ENCODE measurements at regions not wholly inside any gene's neighbourhood (a gene's known extent, or its start where the extent isn't known, plus 50 kb on each side); places are given as distances from the start of the nearest gene placed in this dataset.

DNA sequence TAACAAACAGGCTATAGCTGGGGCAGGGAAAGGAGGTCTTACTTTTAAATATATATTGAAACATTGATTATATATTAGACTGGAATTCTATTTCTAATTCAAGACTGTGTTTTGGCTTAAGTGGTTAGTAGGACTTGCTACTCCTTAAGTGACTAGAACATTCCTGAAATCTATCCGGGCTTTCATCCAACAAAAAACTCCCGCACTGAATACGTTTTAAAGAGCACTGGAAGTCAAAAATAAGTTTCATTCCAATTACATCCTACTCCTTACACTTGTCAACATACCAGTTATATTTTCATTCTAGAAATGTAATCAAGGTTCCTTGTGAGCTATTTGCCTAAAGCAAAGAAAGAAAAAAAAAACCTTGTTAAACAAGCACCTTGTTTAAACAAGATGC lies 204.6 kb downstream of the SP3 start:
- H3K36me3 ChIP-seq = no peaks in the 10 kb centered on the region
- no peak overlapping the region for H3K27ac ChIP-seq
- H3K4me1 ChIP-seq (replicated peaks) = no peaks in the 10 kb centered on the region
- intact Hi-C loops (cut with DNase I) = no loop called here
- H3K27me3 ChIP-seq (replicated peaks; ENCODE audit: insufficient read depth) = no peaks in the 10 kb centered on the region
- no peak for DNase-seq (ENCODE audit: low spot score)
- TF ChIP-seq POLR2A (IDR thresholded peaks at IDR 0.05) (no peak), POLR2AphosphoS5 (IDR thresholded peaks at IDR 0.05) (peak; percentile 19), CTCF (IDR thresholded peaks at IDR 0.05) (no peak)
- H3K4me3 ChIP-seq = no peak overlapping the region
- no peaks in the 10 kb centered on the region for H3K9me3 ChIP-seq
- WGBS = 6% methylated on average over 3 of the region's 3 CpGs

- Histone ChIP-seq H3K4me1 (replicated peaks) (no peaks in the 10 kb centered on the region), H3K36me3 (no peaks in the 10 kb centered on the region), H3K9me3 (no peaks in the 10 kb centered on the region), H3K27ac (no peak overlapping the region), H3K27me3 (replicated peaks; ENCODE audit: insufficient read depth) (no peaks in the 10 kb centered on the region), H3K4me3 (no peak overlapping the region)
- TF ChIP-seq POLR2AphosphoS5 (IDR thresholded peaks at IDR 0.05) = no peak
- no peak for TF ChIP-seq POLR2A (IDR thresholded peaks at IDR 0.05)
- no peak for TF ChIP-seq CTCF (IDR thresholded peaks at IDR 0.05)
- 86% methylated on average over 8 of the region's 8 CpGs for WGBS
- no peak for DNase-seq (ENCODE audit: low spot score)
- intact Hi-C loops (cut with DNase I) = no loop called here
Observed at GRCh38 chr2:173761603-173762119, 203.5 kb downstream of the SP3 start.

DNA sequence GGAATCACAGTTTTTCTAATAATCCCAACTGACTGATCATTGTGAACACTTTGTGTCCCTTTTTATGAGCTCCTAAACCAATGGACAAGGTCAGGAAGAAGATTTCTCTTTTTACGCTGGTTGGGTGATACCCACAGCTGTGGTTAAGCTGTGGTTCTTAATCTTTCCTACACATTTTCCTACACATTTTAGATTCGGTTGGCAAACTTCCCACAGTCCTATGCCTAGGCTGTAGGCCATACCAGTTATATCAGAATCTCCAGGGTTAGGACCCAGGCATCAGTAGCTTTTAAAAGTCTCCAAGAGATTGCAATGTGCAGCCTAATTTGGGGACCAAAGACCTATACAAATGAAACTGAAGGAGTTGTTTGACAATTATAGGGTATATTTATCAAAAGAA lies 203.0 kb downstream of the SP3 start:
- WGBS = 77% methylated on average over 2 of the region's 2 CpGs
- H3K4me3 ChIP-seq = no peak overlapping the region
- no peaks in the 10 kb centered on the region for H3K4me1 ChIP-seq (replicated peaks)
- no peak for TF ChIP-seq POLR2AphosphoS5 (IDR thresholded peaks at IDR 0.05)
- no peak for TF ChIP-seq POLR2A (IDR thresholded peaks at IDR 0.05)
- TF ChIP-seq CTCF (IDR thresholded peaks at IDR 0.05) = no peak
- intact Hi-C loops (cut with DNase I) = no loop called here
- DNase-seq (ENCODE audit: low spot score) = no peak
- no peak overlapping the region for H3K27ac ChIP-seq
- H3K36me3 ChIP-seq = no peaks in the 10 kb centered on the region
- no peaks in the 10 kb centered on the region for H3K27me3 ChIP-seq (replicated peaks; ENCODE audit: insufficient read depth)
- no peaks in the 10 kb centered on the region for H3K9me3 ChIP-seq

DNA sequence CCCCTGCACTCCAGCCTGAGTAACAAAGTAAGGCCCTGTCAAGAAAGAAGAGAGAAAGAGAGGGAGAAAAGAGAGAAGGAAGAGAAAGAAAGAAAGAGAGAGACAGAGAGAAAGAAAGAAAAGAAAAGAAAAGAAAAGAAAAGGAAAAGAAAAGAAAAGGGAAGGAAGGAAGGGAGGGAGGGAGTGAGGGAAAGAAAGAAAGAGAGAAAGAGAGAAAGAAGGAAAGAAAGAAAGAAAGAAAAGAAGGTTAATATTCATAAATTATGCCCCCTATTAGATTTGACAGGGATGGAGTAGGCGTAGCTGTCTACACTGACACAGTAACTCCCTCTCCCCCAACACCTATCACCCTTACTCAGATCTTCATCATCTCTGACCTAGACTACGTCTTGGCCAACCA lies 202.3 kb downstream of the SP3 start:
- H3K4me1 ChIP-seq (replicated peaks) = no peaks in the 10 kb centered on the region
- H3K4me3 ChIP-seq = no peak overlapping the region
- no peaks in the 10 kb centered on the region for H3K27me3 ChIP-seq (replicated peaks; ENCODE audit: insufficient read depth)
- TF ChIP-seq CTCF (IDR thresholded peaks at IDR 0.05) = no peak
- TF ChIP-seq POLR2AphosphoS5 (IDR thresholded peaks at IDR 0.05) = no peak
- no peak for TF ChIP-seq POLR2A (IDR thresholded peaks at IDR 0.05)
- WGBS = 90% methylated on average over 2 of the region's 2 CpGs
- H3K27ac ChIP-seq = no peak overlapping the region
- DNase-seq (ENCODE audit: low spot score) = no peak
- intact Hi-C loops (cut with DNase I) = no loop called here
- no peaks in the 10 kb centered on the region for H3K9me3 ChIP-seq
- H3K36me3 ChIP-seq = no peaks in the 10 kb centered on the region

DNA sequence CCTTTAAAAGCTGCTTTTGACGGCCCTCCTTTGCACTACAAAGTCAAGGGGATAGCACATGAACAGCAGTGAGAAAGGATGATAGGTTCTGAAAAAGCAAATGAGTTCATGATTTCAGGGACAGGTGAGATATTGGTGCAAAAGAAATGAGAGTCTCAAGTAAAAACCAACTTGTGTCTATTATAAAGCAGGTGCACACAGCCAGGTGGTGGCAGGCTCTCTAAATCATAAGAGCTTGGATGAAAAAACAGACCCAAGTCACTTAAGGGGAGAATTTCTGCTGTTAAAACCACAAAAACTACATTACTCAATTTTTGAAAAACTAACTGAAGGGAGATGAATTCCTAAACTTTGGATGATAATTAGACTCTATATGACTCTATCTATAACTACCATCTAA lies 201.5 kb downstream of the SP3 start:
- intact Hi-C loops (cut with DNase I) = no loop called here
- H3K9me3 ChIP-seq = no peaks in the 10 kb centered on the region
- H3K4me1 ChIP-seq (replicated peaks) = no peaks in the 10 kb centered on the region
- H3K36me3 ChIP-seq = no peaks in the 10 kb centered on the region
- no peak overlapping the region for H3K27ac ChIP-seq
- no peaks in the 10 kb centered on the region for H3K27me3 ChIP-seq (replicated peaks; ENCODE audit: insufficient read depth)
- 89% methylated on average over 1 of the region's 1 CpG for WGBS
- TF ChIP-seq CTCF (IDR thresholded peaks at IDR 0.05) = no peak
- no peak for TF ChIP-seq POLR2A (IDR thresholded peaks at IDR 0.05)
- no peak for TF ChIP-seq POLR2AphosphoS5 (IDR thresholded peaks at IDR 0.05)
- H3K4me3 ChIP-seq = no peak overlapping the region
- no peak for DNase-seq (ENCODE audit: low spot score)

Measured in prostate gland (tissue), 2 donors.